Spleen (tissue), 11 donors: ENCODE measurements at regions not wholly inside any gene's neighbourhood (a gene's known extent, or its start where the extent isn't known, plus 50 kb on each side); places are given as distances from the start of the nearest gene placed in this dataset.

Experiments used
- DNase-seq: peaks from one replicate; pipeline ENCODE4 v3.0.0-alpha.2; 2020
- H3K27ac ChIP-seq, 8 donors: fragments of 200-600 bp; sonication (generic) in 7 of 8; 1 replicate in 4 of 8; 2 replicates in 4 of 8; pipeline versions ENCODE4 v1.5.0 to v1.8.0; 2016 to 2021; ENCODE audit warnings: inconsistent platforms in 4 of 8, mild to moderate bottlenecking in 4 of 8, moderate library complexity in 1 of 8
- H3K27me3 ChIP-seq, 7 donors: fragments of 200-600 bp; sonication (generic) in 6 of 7; replicated peaks in 1 of 7; 1 replicate in 4 of 7; 2 replicates in 3 of 7; pipeline versions ENCODE4 v1.5.0 to v1.8.0; 2016 to 2021; ENCODE audit warnings: inconsistent platforms in 3 of 7, mild to moderate bottlenecking in 1 of 7
- H3K36me3 ChIP-seq, 6 donors: fragments of 200-600 bp; sonication (generic) in 5 of 6; 1 replicate in 4 of 6; 2 replicates in 2 of 6; pipeline versions ENCODE4 v1.5.0 to v1.8.0; 2016 to 2021; ENCODE audit warnings: inconsistent platforms in 2 of 6
- H3K4me1 ChIP-seq, 6 donors: fragments of 200-600 bp; sonication (generic) in 5 of 6; 1 replicate in 3 of 6; 2 replicates in 3 of 6; pipeline versions ENCODE4 v1.5.0 to v1.8.0; 2016 to 2021; ENCODE audit warnings: inconsistent platforms in 3 of 6
- H3K4me3 ChIP-seq, 8 donors: fragments of 200-600 bp; sonication (generic) in 7 of 8; 1 replicate in 4 of 8; 2 replicates in 4 of 8; pipeline versions ENCODE4 v1.5.0 to v1.8.0; 2016 to 2021; ENCODE audit warnings: inconsistent platforms in 4 of 8, mild to moderate bottlenecking in 4 of 8, moderate library complexity in 2 of 8
- H3K9me3 ChIP-seq, 8 donors: fragments of 200-600 bp; sonication (generic) in 7 of 8; 1 replicate in 4 of 8; 2 replicates in 4 of 8; pipeline versions ENCODE4 v1.5.0 to v1.8.0; 2016 to 2021; ENCODE audit warnings: inconsistent platforms in 4 of 8
- POLR2A ChIP-seq, 3 donors: fragments of 450-650 bp; IDR thresholded peaks; one replicate each; pipeline ENCODE4 v1.5.1; 2017; ENCODE audit warnings: antibody characterized with exemption in 3 of 3, mild to moderate bottlenecking in 1 of 3
- POLR2AphosphoS5 ChIP-seq, 3 donors: sonication (generic); formaldehyde crosslinking; IDR thresholded peaks; one replicate each; pipeline ENCODE4 v1.5.1; 2017; ENCODE audit warnings: antibody characterized with exemption in 3 of 3
- WGBS, 5 donors: extraction: QIAGEN DNeasy Blood & Tissue Kit in 3 of 5; methylation state at CpG; one replicate each; pipeline versions ENCODE4 v1.1.5 to v1.1.7; 2013 to 2018; 5-methylcytosine and 5-hydroxymethylcytosine counted together
- intact Hi-C: fragments of 100-400 bp; cut with DNase I; formaldehyde crosslinking; loops from one replicate; pipeline ENCODE4 v1.15.0; 2023; ENCODE audit warnings: low total_unique reads
- TF ChIP-seq, protein P1 (sequence below), 11 experiments: fragments of 200-600 bp in 7 of 11; fragments of 450-650 bp in 4 of 11; sonication (generic) in 4 of 11; IDR thresholded peaks in 8 of 11; conservative IDR thresholded peaks in 3 of 11; 1 replicate in 7 of 11; 2 replicates in 4 of 11; pipeline versions ENCODE4 v1.4.0 to v1.8.0; 2016 to 2021; ENCODE audit warnings: antibody characterized with exemption in 11 of 11, inconsistent platforms in 4 of 11, mild to moderate bottlenecking in 1 of 11
- donor health status: healthy with polysubstance abuse.
- donor health status: DM: no; HTN: no; CAD: no; lungs with moderate emphysema.
- donor health status: DM: no; HTN: no; CAD: no.
- donor health status: Bipolar disorder and iron deficiency.
- donor health status: healthy.
- donor health status: DM: no; HTN: no; CAD: no.
- donor health status: DM: yes; HTN: yes; CAD: no.

DNA sequence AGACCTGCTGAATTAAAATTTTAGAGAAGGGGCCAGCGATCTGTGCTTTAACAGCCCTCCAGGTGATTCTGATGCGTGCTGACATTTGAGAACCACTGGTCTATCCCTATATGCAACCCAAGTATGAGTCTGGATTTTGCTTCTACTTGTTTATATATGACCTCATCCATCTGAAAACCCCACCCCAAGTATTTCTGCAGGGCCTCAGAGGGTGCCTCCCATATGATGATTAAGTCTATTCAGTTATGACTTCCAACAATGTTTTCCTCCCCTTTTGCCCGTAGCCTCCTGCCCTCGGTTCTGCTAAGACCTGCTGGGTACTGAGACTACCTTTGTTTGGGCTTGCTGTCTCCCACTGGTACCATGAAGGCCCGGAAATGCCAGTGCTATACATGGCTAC is 376.0 kb upstream of the SMARCA2 start:
- TF ChIP-seq POLR2AphosphoS5 (IDR thresholded peaks at IDR 0.05) (no peak), POLR2A (IDR thresholded peaks at IDR 0.05) (no peak)
- TF ChIP-seq, protein P1, sequence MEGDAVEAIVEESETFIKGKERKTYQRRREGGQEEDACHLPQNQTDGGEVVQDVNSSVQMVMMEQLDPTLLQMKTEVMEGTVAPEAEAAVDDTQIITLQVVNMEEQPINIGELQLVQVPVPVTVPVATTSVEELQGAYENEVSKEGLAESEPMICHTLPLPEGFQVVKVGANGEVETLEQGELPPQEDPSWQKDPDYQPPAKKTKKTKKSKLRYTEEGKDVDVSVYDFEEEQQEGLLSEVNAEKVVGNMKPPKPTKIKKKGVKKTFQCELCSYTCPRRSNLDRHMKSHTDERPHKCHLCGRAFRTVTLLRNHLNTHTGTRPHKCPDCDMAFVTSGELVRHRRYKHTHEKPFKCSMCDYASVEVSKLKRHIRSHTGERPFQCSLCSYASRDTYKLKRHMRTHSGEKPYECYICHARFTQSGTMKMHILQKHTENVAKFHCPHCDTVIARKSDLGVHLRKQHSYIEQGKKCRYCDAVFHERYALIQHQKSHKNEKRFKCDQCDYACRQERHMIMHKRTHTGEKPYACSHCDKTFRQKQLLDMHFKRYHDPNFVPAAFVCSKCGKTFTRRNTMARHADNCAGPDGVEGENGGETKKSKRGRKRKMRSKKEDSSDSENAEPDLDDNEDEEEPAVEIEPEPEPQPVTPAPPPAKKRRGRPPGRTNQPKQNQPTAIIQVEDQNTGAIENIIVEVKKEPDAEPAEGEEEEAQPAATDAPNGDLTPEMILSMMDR (IDR thresholded peaks at IDR 0.05 in 8 of 11, conservative IDR thresholded peaks at IDR 0.05 in 3 of 11): no peak
- DNase-seq: no peak
- Histone ChIP-seq H3K9me3 (peaks cover 0 to 7% (median 0%) of the 10 kb centered on the region in 8 donors), H3K27me3 (no peaks in the 10 kb centered on the region), H3K36me3 (no peaks in the 10 kb centered on the region), H3K27ac (no peak overlapping the region), H3K4me3 (no peak overlapping the region), H3K4me1 (no peaks in the 10 kb centered on the region)
- intact Hi-C loops: no loop called here
- WGBS, 5 donors: 75 to 82% (median 77%) methylated on average over 5 of the region's 5 CpGs

DNA sequence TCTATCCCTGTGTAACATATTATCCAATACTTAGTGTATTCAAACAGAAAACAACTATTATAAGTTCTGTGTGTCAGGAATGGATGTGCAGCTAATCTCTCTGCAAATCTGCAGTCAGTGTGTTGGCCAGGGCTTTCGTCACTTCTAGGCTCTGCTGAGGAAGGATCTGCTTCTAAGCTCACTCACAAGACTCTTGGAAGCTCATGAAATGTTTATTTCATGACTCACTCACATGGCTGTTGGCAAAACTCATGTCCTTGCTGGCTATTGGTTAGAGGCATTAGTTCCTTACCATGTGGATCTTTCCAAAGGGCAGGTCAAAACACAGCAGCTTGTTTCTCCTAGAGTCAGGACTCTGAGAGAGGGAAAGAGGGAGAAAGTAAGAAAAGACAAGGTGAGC is 367.4 kb upstream of the SMARCA2 start:
- Histone ChIP-seq H3K27ac (no peak overlapping the region), H3K9me3 (no peaks in the 10 kb centered on the region), H3K4me3 (no peak overlapping the region), H3K36me3 (no peaks in the 10 kb centered on the region), H3K27me3 (peaks cover 0 to 11% (median 0%) of the 10 kb centered on the region in 7 donors), H3K4me1 (no peaks in the 10 kb centered on the region)
- WGBS, 5 donors: 36 to 73% (median 61%) methylated on average over 1 of the region's 1 CpG
- no peak for DNase-seq
- intact Hi-C loops: no loop called here
- TF ChIP-seq, protein P1 (IDR thresholded peaks at IDR 0.05 in 8 of 11, conservative IDR thresholded peaks at IDR 0.05 in 3 of 11): no peak
- TF ChIP-seq POLR2AphosphoS5 (IDR thresholded peaks at IDR 0.05): no peak
- TF ChIP-seq POLR2A (IDR thresholded peaks at IDR 0.05): no peak

DNA sequence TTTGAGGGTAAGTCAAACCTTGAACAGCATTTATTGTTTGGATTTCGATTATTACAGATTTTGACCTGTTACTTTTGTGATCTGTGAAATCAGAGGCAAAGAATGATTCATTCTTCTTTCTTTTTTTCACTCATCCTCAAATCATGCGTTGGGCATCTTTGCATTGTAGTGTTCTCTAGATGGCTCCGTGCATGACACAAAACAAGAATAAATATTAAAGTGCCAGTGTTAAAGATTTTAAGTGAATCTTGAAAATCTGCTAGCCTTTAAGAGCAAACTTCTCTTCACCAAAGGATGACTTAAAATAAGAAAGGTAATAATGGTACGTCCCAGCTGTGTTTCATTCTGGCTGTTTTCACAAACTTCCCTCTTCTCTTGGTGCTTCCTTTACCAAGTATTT is 361.9 kb upstream of the SMARCA2 start:
- TF ChIP-seq POLR2AphosphoS5 (IDR thresholded peaks at IDR 0.05) (no peak), POLR2A (IDR thresholded peaks at IDR 0.05) (no peak)
- TF ChIP-seq, protein P1 (IDR thresholded peaks at IDR 0.05 in 8 of 11, conservative IDR thresholded peaks at IDR 0.05 in 3 of 11): no peak
- no peaks in the 10 kb centered on the region for H3K9me3 ChIP-seq
- H3K4me3 ChIP-seq: no peak overlapping the region
- H3K27ac ChIP-seq: no peak overlapping the region
- no peaks in the 10 kb centered on the region for H3K4me1 ChIP-seq
- no peak for DNase-seq
- H3K36me3 ChIP-seq: no peaks in the 10 kb centered on the region
- intact Hi-C loops: no loop called here
- H3K27me3 ChIP-seq: peaks cover 0 to 11% (median 0%) of the 10 kb centered on the region in 7 donors
- WGBS, 5 donors: 58 to 76% (median 67%) methylated on average over 4 of the region's 4 CpGs

DNA sequence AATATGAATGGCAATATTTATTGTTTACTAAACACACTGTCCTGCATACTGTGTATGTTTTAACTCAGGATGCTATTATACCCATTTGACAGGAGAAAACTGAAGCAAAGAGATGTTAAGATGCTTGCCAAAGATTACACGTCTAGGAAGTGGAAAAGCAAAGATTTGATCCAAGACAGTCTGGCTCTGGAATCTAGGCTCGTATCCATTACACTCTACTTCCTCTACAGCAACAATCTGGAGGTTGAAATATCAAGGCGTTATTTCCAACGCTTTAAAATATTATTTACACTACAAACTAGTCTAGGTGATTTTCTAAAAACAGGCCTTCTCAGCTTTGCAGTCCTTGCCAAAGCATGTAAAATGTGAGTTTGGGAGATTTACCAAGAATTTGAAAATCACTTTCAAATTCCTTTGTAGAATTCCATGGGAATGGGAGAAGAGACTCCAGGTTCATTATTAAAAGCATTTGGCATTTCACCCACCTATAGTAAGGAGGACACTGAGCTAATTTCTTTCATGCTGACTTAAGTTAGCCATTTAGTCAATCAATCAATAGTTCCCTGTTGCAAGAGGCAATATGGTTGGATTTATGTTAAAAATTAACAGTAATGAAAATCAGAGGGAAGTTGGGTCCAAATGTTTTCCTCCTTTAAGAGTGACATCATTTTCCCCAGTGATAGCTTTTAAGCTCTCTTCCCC is 356.3 kb upstream of the SMARCA2 start:
- TF ChIP-seq POLR2A (IDR thresholded peaks at IDR 0.05): no peak
- no peak for TF ChIP-seq POLR2AphosphoS5 (IDR thresholded peaks at IDR 0.05)
- TF ChIP-seq, protein P1 (IDR thresholded peaks at IDR 0.05 in 8 of 11, conservative IDR thresholded peaks at IDR 0.05 in 3 of 11): no peak
- Histone ChIP-seq H3K4me1 (no peaks in the 10 kb centered on the region), H3K36me3 (no peaks in the 10 kb centered on the region), H3K27me3 (no peaks in the 10 kb centered on the region), H3K4me3 (no peak overlapping the region), H3K27ac (no peak overlapping the region), H3K9me3 (no peaks in the 10 kb centered on the region)
- intact Hi-C loops: no loop called here
- WGBS, 5 donors: 75 to 87% (median 80%) methylated on average over 4 of the region's 4 CpGs
- no peak for DNase-seq
